A549 (cell line): ENCODE measurements at regions not wholly inside any gene's neighbourhood (a gene's known extent, or its start where the extent isn't known, plus 50 kb on each side); places are given as distances from the start of the nearest gene placed in this dataset.

Experiments
- ATAC-seq, 2 experiments: fragments of 200-7000 bp in 1 of 2; fragments of >200 bp in 1 of 2; cut with Nextera tagmentation in 1 of 2; cut with Tn5 transposase in 1 of 2; 3 replicates each; pipeline versions ENCODE4 v1.8.0 to v1.9.1; 2018 to 2020; ENCODE audit warnings: mild to moderate bottlenecking in 1 of 2, moderate library complexity in 1 of 2
- CTCF ChIA-PET: fragments of 300-600 bp; sonication (Branson Sonifier 250); formaldehyde crosslinking; extraction: SDS; loops from one replicate; lab custom pipeline; 2021; ENCODE audit warnings: antibody characterized with exemption, inconsistent platforms; lab: Yijun Ruan, JAX
- POLR2A ChIA-PET: fragments of 350-600 bp; formaldehyde crosslinking; extraction: SDS; loops from one replicate; lab custom pipeline; 2021; ENCODE audit warnings: antibody characterized with exemption, inconsistent platforms; lab: Yijun Ruan, JAX
- DNase-seq, 2 experiments: peaks; one replicate each; pipeline versions ENCODE4 v3.0.0 to v3.0.0-alpha.2; 2011 to 2016; ENCODE audit warnings: low read depth in 1 of 2, low spot score in 1 of 2
- FAIRE-seq: peaks from 2 replicates; lab custom pipeline; 2011; peaks lifted over from hg19 to GRCh38; lab: Jason Lieb, UNC
- H3K27ac ChIP-seq, 2 experiments: fragments of >200 bp; sonication (Bioruptor Twin); formaldehyde crosslinking; 3 replicates each; pipeline ENCODE4 v1.5.1; 2016 to 2017
- H3K4me1 ChIP-seq: fragments of >200 bp; sonication (Bioruptor Twin); formaldehyde crosslinking; 3 replicates; pipeline ENCODE4 v1.6.1; 2016
- H3K4me2 ChIP-seq: fragments of >200 bp; sonication (Bioruptor Twin); formaldehyde crosslinking; 3 replicates; pipeline ENCODE4 v1.6.1; 2016
- H3K4me3 ChIP-seq: fragments of >200 bp; sonication (Bioruptor Twin); formaldehyde crosslinking; 3 replicates; pipeline ENCODE4 v1.5.1; 2016
- H3K9me3 ChIP-seq: fragments of >200 bp; sonication (Bioruptor Twin); formaldehyde crosslinking; 3 replicates; pipeline ENCODE4 v1.6.1; 2016
- BCL3 ChIP-seq: fragments of >200 bp; sonication (Bioruptor Twin); formaldehyde crosslinking; IDR thresholded peaks from 3 replicates; pipeline ENCODE4 v1.6.1; 2016
- BHLHE40 ChIP-seq: IDR thresholded peaks from 2 replicates; pipeline ENCODE4 v1.6.1; 2012; ENCODE audit warnings: low read depth, low read length, inconsistent platforms
- CBX2 ChIP-seq: fragments of 200-600 bp; sonication (generic); IDR thresholded peaks from 2 replicates; pipeline ENCODE4 v1.6.1; 2016; ENCODE audit warnings: low read depth, mild to moderate bottlenecking, borderline replicate concordance
- CBX8 ChIP-seq: fragments of 200-600 bp; sonication (generic); IDR thresholded peaks from 2 replicates; pipeline ENCODE4 v1.6.1; 2016
- EHF ChIP-seq: fragments of 250-450 bp; sonication (Bioruptor Pico); IDR thresholded peaks from 2 replicates; pipeline ENCODE4 v1.5.0; 2020; ENCODE audit warnings: mild to moderate bottlenecking
- FOSB ChIP-seq: fragments of 250-450 bp; sonication (Bioruptor Pico); IDR thresholded peaks from 2 replicates; pipeline ENCODE4 v1.5.0; 2020; ENCODE audit warnings: mild to moderate bottlenecking, moderate library complexity
- FOXS1 ChIP-seq: fragments of 250-450 bp; sonication (Bioruptor Pico); IDR thresholded peaks from 2 replicates; pipeline ENCODE4 v1.5.0; 2020; ENCODE audit warnings: mild to moderate bottlenecking, moderate library complexity
- GATA3 ChIP-seq: IDR thresholded peaks from 2 replicates; pipeline ENCODE4 v1.6.1; 2012; ENCODE audit warnings: borderline replicate concordance
- HOXA7 ChIP-seq: fragments of 250-450 bp; sonication (Bioruptor Pico); IDR thresholded peaks from 2 replicates; pipeline ENCODE4 v1.5.0; 2020; ENCODE audit warnings: mild to moderate bottlenecking, moderate library complexity
- JUNB ChIP-seq: fragments of >200 bp; sonication (Bioruptor Twin); formaldehyde crosslinking; IDR thresholded peaks from 2 replicates; pipeline ENCODE4 v1.6.1; 2016
- KDM1A ChIP-seq: fragments of 200-600 bp; sonication (generic); IDR thresholded peaks from 2 replicates; pipeline ENCODE4 v1.6.1; 2016; ENCODE audit warnings: low read depth, mild to moderate bottlenecking
- NPAS2 ChIP-seq: fragments of 250-450 bp; sonication (Bioruptor Pico); IDR thresholded peaks from 2 replicates; pipeline ENCODE4 v1.8.0; 2022; ENCODE audit warnings: mild to moderate bottlenecking, moderate library complexity, borderline replicate concordance
- PHF8 ChIP-seq: fragments of 200-600 bp; sonication (generic); IDR thresholded peaks from 2 replicates; pipeline ENCODE4 v1.6.1; 2016; ENCODE audit warnings: low read depth, mild to moderate bottlenecking, antibody characterized with exemption, moderate library complexity, borderline replicate concordance
- POLR2A ChIP-seq: IDR thresholded peaks from 2 replicates; pipeline ENCODE4 v1.6.1; 2012; ENCODE audit warnings: mild to moderate bottlenecking, low read length
- POLR2AphosphoS2 ChIP-seq: conservative IDR thresholded peaks from 2 replicates; pipeline ENCODE4 v1.6.1; 2012; ENCODE audit warnings: low read length, improper control_type of control experiment, inconsistent platforms
- RARB ChIP-seq: fragments of 250-450 bp; sonication (Bioruptor Pico); IDR thresholded peaks from 2 replicates; pipeline ENCODE4 v1.8.0; 2021; ENCODE audit warnings: mild to moderate bottlenecking, moderate library complexity
- REST ChIP-seq: fragments of 200-600 bp; sonication (generic); IDR thresholded peaks from 2 replicates; pipeline ENCODE4 v1.6.1; 2016; ENCODE audit warnings: antibody characterized with exemption, mild to moderate bottlenecking, moderate library complexity
- RFX5 ChIP-seq: fragments of 450-650 bp; IDR thresholded peaks from 2 replicates; pipeline ENCODE4 v1.7.1; 2014; ENCODE audit warnings: antibody characterized with exemption, mild to moderate bottlenecking, moderate library complexity
- RNF2 ChIP-seq: fragments of 200-600 bp; sonication (generic); IDR thresholded peaks from 2 replicates; pipeline ENCODE4 v1.6.1; 2016; ENCODE audit warnings: low read depth, mild to moderate bottlenecking, antibody characterized with exemption, moderate library complexity, borderline replicate concordance
- SMC3 ChIP-seq: fragments of >200 bp; sonication (Bioruptor Twin); formaldehyde crosslinking; IDR thresholded peaks from 3 replicates; pipeline ENCODE4 v1.6.1; 2018; ENCODE audit warnings: inconsistent platforms
- USF2 ChIP-seq: fragments of 450-650 bp; IDR thresholded peaks from 2 replicates; pipeline ENCODE4 v1.6.1; 2014; ENCODE audit warnings: antibody characterized with exemption
- ZC3H11A ChIP-seq: fragments of 450-650 bp; IDR thresholded peaks from 2 replicates; pipeline ENCODE4 v1.6.1; 2014; ENCODE audit warnings: antibody characterized with exemption, mild to moderate bottlenecking
- ZFP36 ChIP-seq: fragments of 450-650 bp; IDR thresholded peaks from 2 replicates; pipeline ENCODE4 v1.6.1; 2014; ENCODE audit warnings: borderline replicate concordance; ENCODE audit not compliant: partially characterized antibody
- ZNF302 ChIP-seq: fragments of 250-450 bp; sonication (Bioruptor Pico); IDR thresholded peaks from 2 replicates; pipeline ENCODE4 v1.9.0; 2021; ENCODE audit warnings: inconsistent platforms, mild to moderate bottlenecking, moderate library complexity
- ZSCAN20 ChIP-seq: fragments of 250-450 bp; sonication (Bioruptor Pico); IDR thresholded peaks from 2 replicates; pipeline ENCODE4 v1.8.0; 2022; ENCODE audit warnings: mild to moderate bottlenecking, moderate library complexity
- WGBS: methylation state at CpG from one replicate; pipeline ENCODE4 v1.1.6; 2017; ENCODE audit errors: missing lambda C conversion rate; 5-methylcytosine and 5-hydroxymethylcytosine counted together
- TF ChIP-seq, protein P1 (sequence below): fragments of 250-450 bp; sonication (Bioruptor Pico); IDR thresholded peaks from 2 replicates; pipeline ENCODE4 v1.5.0; 2021; ENCODE audit warnings: mild to moderate bottlenecking, moderate library complexity, borderline replicate concordance

- Histone ChIP-seq H3K4me3 (no peak overlapping the region), H3K4me2 (no peak overlapping the region), H3K9me3 (no peaks in the 10 kb centered on the region), H3K27ac (no peak overlapping the region), H3K4me1 (no peaks in the 10 kb centered on the region)
- ATAC-seq (no peak), DNase-seq (no peak), FAIRE-seq (no peak)
- 42% methylated on average over 6 of the region's 6 CpGs for WGBS
- ChIA-PET CTCF (no interaction called here), POLR2A (no interaction called here)
- no peak for TF ChIP-seq GATA3
- no peak for TF ChIP-seq HOXA7 (CRISPR knock-in tag)
- no peak for TF ChIP-seq ZC3H11A
- TF ChIP-seq REST, result no peak
- TF ChIP-seq JUNB, result no peak
- no peak for TF ChIP-seq ZSCAN20 (CRISPR knock-in tag)
- TF ChIP-seq BHLHE40, result no peak
- no peak for TF ChIP-seq PHF8
- TF ChIP-seq RFX5, result no peak
- TF ChIP-seq POLR2AphosphoS2, result no peak
- no peak for TF ChIP-seq SMC3
Measured at GRCh38 chr13:105897575-105897974, 637.9 kb downstream of the EFNB2 start.

DNA sequence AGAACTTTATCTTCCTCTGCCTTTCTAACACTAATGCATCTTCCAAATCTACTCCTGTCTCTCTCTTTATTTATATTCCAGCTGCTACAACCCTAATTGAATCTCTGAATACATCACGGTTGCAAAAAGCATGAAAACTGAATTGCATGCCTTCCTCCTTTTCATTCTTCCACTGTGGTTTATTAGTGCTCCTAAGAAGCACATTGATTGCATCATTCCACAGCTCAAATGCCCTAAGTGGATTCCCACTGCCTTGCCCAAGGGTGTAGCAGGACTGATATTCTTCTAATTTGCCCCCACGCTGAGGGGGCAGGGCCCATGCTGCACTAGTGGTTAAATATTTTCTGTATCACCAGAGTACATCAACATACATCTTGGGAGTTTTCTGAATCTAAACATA lies 640.8 kb downstream of the EFNB2 start:
- ATAC-seq (no peak), DNase-seq (no peak), FAIRE-seq (no peak)
- H3K9me3 ChIP-seq, result no peaks in the 10 kb centered on the region
- WGBS, result 24% methylated on average over 2 of the region's 2 CpGs
- ChIA-PET CTCF (no interaction called here), POLR2A (no interaction called here)
- H3K4me1 ChIP-seq, result no peaks in the 10 kb centered on the region
- no peak overlapping the region for H3K4me2 ChIP-seq
- no peak overlapping the region for H3K4me3 ChIP-seq
- TF ChIP-seq ZSCAN20 (CRISPR knock-in tag), result no peak
- no peak for TF ChIP-seq FOXS1
- no peak for TF ChIP-seq FOSB (CRISPR knock-in tag)
- TF ChIP-seq ZNF302 (CRISPR knock-in tag), result no peak
- no peak for TF ChIP-seq NPAS2 (CRISPR knock-in tag)
- no peak for TF ChIP-seq RNF2
- no peak for TF ChIP-seq PHF8
- no peak for TF ChIP-seq EHF (CRISPR knock-in tag)
- TF ChIP-seq CBX2, result no peak
- TF ChIP-seq, protein P1, sequence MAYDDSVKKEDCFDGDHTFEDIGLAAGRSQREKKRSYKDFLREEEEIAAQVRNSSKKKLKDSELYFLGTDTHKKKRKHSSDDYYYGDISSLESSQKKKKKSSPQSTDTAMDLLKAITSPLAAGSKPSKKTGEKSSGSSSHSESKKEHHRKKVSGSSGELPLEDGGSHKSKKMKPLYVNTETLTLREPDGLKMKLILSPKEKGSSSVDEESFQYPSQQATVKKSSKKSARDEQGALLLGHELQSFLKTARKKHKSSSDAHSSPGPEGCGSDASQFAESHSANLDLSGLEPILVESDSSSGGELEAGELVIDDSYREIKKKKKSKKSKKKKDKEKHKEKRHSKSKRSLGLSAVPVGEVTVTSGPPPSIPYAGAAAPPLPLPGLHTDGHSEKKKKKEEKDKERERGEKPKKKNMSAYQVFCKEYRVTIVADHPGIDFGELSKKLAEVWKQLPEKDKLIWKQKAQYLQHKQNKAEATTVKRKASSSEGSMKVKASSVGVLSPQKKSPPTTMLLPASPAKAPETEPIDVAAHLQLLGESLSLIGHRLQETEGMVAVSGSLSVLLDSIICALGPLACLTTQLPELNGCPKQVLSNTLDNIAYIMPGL (CRISPR knock-in tag), result no peak
- no peak for TF ChIP-seq GATA3
- TF ChIP-seq ZFP36, result no peak
- TF ChIP-seq POLR2AphosphoS2, result no peak
- no peak for TF ChIP-seq POLR2A
- TF ChIP-seq BCL3, result no peak
- no peak for TF ChIP-seq KDM1A
- no peak for TF ChIP-seq USF2
- no peak for TF ChIP-seq BHLHE40
- TF ChIP-seq CBX8, result no peak
- no peak for TF ChIP-seq RARB (CRISPR knock-in tag)
- TF ChIP-seq, all 56 proteins: peak for 0
- no peak overlapping the region for H3K27ac ChIP-seq
